ENCODE measurements at regions not wholly inside any gene's neighbourhood (a gene's known extent, or its start where the extent isn't known, plus 50 kb on each side); places are given as distances from the start of the nearest gene placed in this dataset.

- Histone ChIP-seq H2AK5ac (ENCODE audit: low read depth, low read length) (no peak overlapping the region), H4K20me1 (replicated peaks in 1 of 2; ENCODE audit: control insufficient read depth in 1 of 2, insufficient read depth in 2 of 2, low read length in 2 of 2) (peaks cover 10 to 18% of the 10 kb centered on the region in 2 experiments), H3K9me3 (ENCODE audit: insufficient read depth in 2 of 2, low read depth in 1 of 2, low read length in 1 of 2) (peaks cover 3 to 7% of the 10 kb centered on the region in 2 experiments; a peak in 2 of 4 replicates), H3K27me3 (replicated peaks in 1 of 4; ENCODE audit: control insufficient read depth in 3 of 4, extremely low read depth in 1 of 4, insufficient read depth in 3 of 4, low read length in 3 of 4) (no peaks in the 10 kb centered on the region), H2BK12ac (ENCODE audit: low read depth, low read length) (no peak overlapping the region), H2BK15ac (ENCODE audit: low read length) (no peak overlapping the region), H2BK5ac (ENCODE audit: low read depth, low read length) (no peak overlapping the region), H2BK20ac (ENCODE audit: low read length) (no peak overlapping the region), H3K23ac (ENCODE audit: insufficient read length) (no peak overlapping the region), H4K91ac (replicated peaks; ENCODE audit: insufficient read length, low read length) (no peak overlapping the region), H4K8ac (ENCODE audit: extremely low read depth, insufficient read depth, low read length) (no peak overlapping the region), H3K23me2 (ENCODE audit: low read depth, low read length) (no peaks in the 10 kb centered on the region), H3K14ac (ENCODE audit: insufficient read length) (no peak overlapping the region), H3K4me1 (replicated peaks in 1 of 4; ENCODE audit: control insufficient read depth in 3 of 4, insufficient read depth in 4 of 4, low read length in 3 of 4) (peaks cover 0 to 4% (median 0%) of the 10 kb centered on the region in 4 experiments; a peak in 2 of 7 replicates), H3K4me3 (ENCODE audit: extremely low read depth in 1 of 4, insufficient read depth in 2 of 4, low read depth in 3 of 4, low read length in 4 of 4) (no peak overlapping the region), H3K27ac (ENCODE audit: low read depth, low read length) (no peak overlapping the region), H3K79me1 (ENCODE audit: low read depth, low read length) (peaks cover 11% of the 10 kb centered on the region; the same call in 1 of the 2 replicates), H3K36me3 (ENCODE audit: control insufficient read depth in 2 of 4, insufficient read depth in 4 of 4, low read length in 3 of 4) (peaks cover 0 to 18% (median 2%) of the 10 kb centered on the region in 4 experiments; a peak in 3 of 8 replicates), H4K5ac (ENCODE audit: insufficient read length, low read depth, low read length) (no peak overlapping the region), H3K56ac (replicated peaks; ENCODE audit: insufficient read length, low read depth, low read length) (no peak overlapping the region), H2AFZ (ENCODE audit: low read length) (no peak overlapping the region), H3K4ac (replicated peaks; ENCODE audit: insufficient read length, low read depth, low read length) (no peak overlapping the region), H3K9ac (replicated peaks in 1 of 4; ENCODE audit: extremely low read depth in 1 of 4, low read depth in 3 of 4, low read length in 3 of 4) (no peak overlapping the region), H2BK120ac (replicated peaks; ENCODE audit: low read depth, low read length) (no peak overlapping the region), H3K18ac (ENCODE audit: extremely low read depth, low read length) (no peak overlapping the region), H3K79me2 (ENCODE audit: control insufficient read depth in 1 of 2, insufficient read depth in 2 of 2, low read length in 2 of 2) (peaks cover 13 to 94% of the 10 kb centered on the region in 2 experiments), H3K4me2 (ENCODE audit: insufficient read depth in 1 of 2, low read depth in 2 of 2, low read length in 2 of 2) (no peak overlapping the region)
- DNase-seq (ENCODE audit: low read depth in 1 of 2, low spot score in 2 of 2) (no peak), FAIRE-seq (no peak)
- CTCF ChIA-PET (ENCODE audit: partially characterized antibody) = interaction anchor here (0.7 to 7.9 kb wide), 18 partner anchors 8 to 204 kb away, joined by 3 to 46 read pairs (median 5); partner anchors contain the start of gene TMEM132B
- 100% methylated on average over 1 of the region's 1 CpG; no CpG with 5 or more reads in 1 of the 2 experiments for WGBS, 2 experiments (ENCODE audit: extremely low coverage in 1 of 2, insufficient coverage in 1 of 2, insufficient read length in 1 of 2, insufficient replicate concordance in 2 of 2, low coverage in 1 of 2, low lambda C conversion rate in 2 of 2, missing lambda C conversion rate in 1 of 2)
- POLR2A ChIA-PET (ENCODE audit: partially characterized antibody) = interaction anchor here (1.2 to 3.4 kb wide), 3 partner anchors 9 to 26 kb away, joined by 3 to 16 read pairs (median 4); no protein-coding TSS in a partner anchor
- TF ChIP-seq KDM1A (IDR thresholded peaks at IDR 0.05; ENCODE audit: borderline replicate concordance, low read length) = no peak
- TF ChIP-seq HDAC6 (IDR thresholded peaks at IDR 0.05; ENCODE audit: low read depth, low read length) = no peak
- no peak for TF ChIP-seq SIRT6 (IDR thresholded peaks at IDR 0.05; ENCODE audit: low read length)
Measured at GRCh38 chr12:125202421-125202820, 137.2 kb downstream of the AACS start.
